A673 (cell line): ENCODE measurements at regions not wholly inside any gene's neighbourhood (a gene's known extent, or its start where the extent isn't known, plus 50 kb on each side); places are given as distances from the start of the nearest gene placed in this dataset.

Experiments
- BruUV-seq: library from RNA; stranded (reverse); fragments of 400-500 nt; replicated peaks from 2 replicates; lab custom pipeline; 2021; lab: Mats Ljungman, UMichigan
- CTCF ChIA-PET: fragments of 300-600 bp; sonication (Branson Sonifier 250); formaldehyde crosslinking; loops from one replicate; lab custom pipeline; 2022; ENCODE audit warnings: antibody characterized with exemption; lab: Charles Lee
- POLR2A ChIA-PET: fragments of 300-600 bp; sonication (Branson Sonifier 250); formaldehyde crosslinking; loops from one replicate; lab custom pipeline; 2022; ENCODE audit warnings: antibody characterized with exemption; ENCODE audit not compliant: low non-redundant PET; lab: Charles Lee
- DNase-seq: peaks from one replicate; pipeline ENCODE4 v3.0.0-alpha.2; 2015; ENCODE audit warnings: low spot score
- H3K27ac ChIP-seq: fragments of 200-600 bp; sonication (generic); 2 replicates; pipeline ENCODE4 v1.5.1; 2016; ENCODE audit warnings: mixed run types, low read depth, mild to moderate bottlenecking, mixed read lengths, antibody characterized with exemption, low read length; ENCODE audit not compliant: poor library complexity, severe bottlenecking
- H3K27me3 ChIP-seq: fragments of 200-600 bp; sonication (generic); replicated peaks from 2 replicates; pipeline ENCODE4 v1.6.1; 2017; ENCODE audit warnings: mixed run types, low read depth, mild to moderate bottlenecking, mixed read lengths, antibody characterized with exemption, low read length; ENCODE audit not compliant: insufficient read depth, poor library complexity
- H3K36me3 ChIP-seq: fragments of 200-600 bp; sonication (generic); 2 replicates; pipeline ENCODE4 v1.6.1; 2016; ENCODE audit warnings: mixed run types, mild to moderate bottlenecking, mixed read lengths, antibody characterized with exemption, low read length; ENCODE audit not compliant: insufficient read depth, poor library complexity, severe bottlenecking
- H3K4me1 ChIP-seq: fragments of 200-600 bp; sonication (generic); 2 replicates; pipeline ENCODE4 v1.6.1; 2017; ENCODE audit warnings: mixed run types, mild to moderate bottlenecking, mixed read lengths, antibody characterized with exemption, low read length; ENCODE audit not compliant: insufficient read depth, poor library complexity, severe bottlenecking
- H3K4me3 ChIP-seq: fragments of 200-600 bp; sonication (generic); 2 replicates; pipeline ENCODE4 v1.5.1; 2016; ENCODE audit warnings: low read depth, mixed run types, mild to moderate bottlenecking, mixed read lengths, low read length; ENCODE audit not compliant: poor library complexity, severe bottlenecking
- H3K9me3 ChIP-seq: fragments of 200-600 bp; sonication (generic); 2 replicates; pipeline ENCODE4 v1.6.1; 2016; ENCODE audit warnings: mixed run types, low read depth, mild to moderate bottlenecking, mixed read lengths, antibody characterized with exemption, low read length; ENCODE audit not compliant: poor library complexity, severe bottlenecking
- EZH2 ChIP-seq: fragments of 200-600 bp; sonication (generic); IDR thresholded peaks from 2 replicates; pipeline ENCODE4 v1.6.1; 2017; ENCODE audit warnings: borderline replicate concordance, low read depth, mild to moderate bottlenecking, mixed read lengths, antibody characterized with exemption, low read length; ENCODE audit not compliant: poor library complexity, severe bottlenecking
- intact Hi-C: fragments of 100-400 bp; cut with micrococcal nuclease; formaldehyde crosslinking; loops from one replicate; pipeline ENCODE4 v1.10.0; 2022; ENCODE audit not compliant: unreplicated experiment
- TF ChIP-seq, protein P1 (sequence below): fragments of 300-800, 200-600 bp; sonication (generic); conservative IDR thresholded peaks from 2 replicates; pipeline ENCODE4 v1.5.1; 2017; ENCODE audit warnings: low read depth, mild to moderate bottlenecking, antibody characterized with exemption, low read length, moderate library complexity, mixed read lengths

- H3K9me3 ChIP-seq = no peaks in the 10 kb centered on the region
- no peaks in the 10 kb centered on the region for H3K27me3 ChIP-seq
- H3K36me3 ChIP-seq = no peaks in the 10 kb centered on the region
- POLR2A ChIA-PET = interaction anchor here (0.6 kb wide), 1 partner anchor 101 kb away, joined by 3 read pairs; no protein-coding TSS in a partner anchor
- H3K4me3 ChIP-seq = no peak overlapping the region
- no peak overlapping the region for H3K27ac ChIP-seq
- no TSS peak for BruUV-seq
- TF ChIP-seq EZH2 = no peak
- TF ChIP-seq, protein P1, sequence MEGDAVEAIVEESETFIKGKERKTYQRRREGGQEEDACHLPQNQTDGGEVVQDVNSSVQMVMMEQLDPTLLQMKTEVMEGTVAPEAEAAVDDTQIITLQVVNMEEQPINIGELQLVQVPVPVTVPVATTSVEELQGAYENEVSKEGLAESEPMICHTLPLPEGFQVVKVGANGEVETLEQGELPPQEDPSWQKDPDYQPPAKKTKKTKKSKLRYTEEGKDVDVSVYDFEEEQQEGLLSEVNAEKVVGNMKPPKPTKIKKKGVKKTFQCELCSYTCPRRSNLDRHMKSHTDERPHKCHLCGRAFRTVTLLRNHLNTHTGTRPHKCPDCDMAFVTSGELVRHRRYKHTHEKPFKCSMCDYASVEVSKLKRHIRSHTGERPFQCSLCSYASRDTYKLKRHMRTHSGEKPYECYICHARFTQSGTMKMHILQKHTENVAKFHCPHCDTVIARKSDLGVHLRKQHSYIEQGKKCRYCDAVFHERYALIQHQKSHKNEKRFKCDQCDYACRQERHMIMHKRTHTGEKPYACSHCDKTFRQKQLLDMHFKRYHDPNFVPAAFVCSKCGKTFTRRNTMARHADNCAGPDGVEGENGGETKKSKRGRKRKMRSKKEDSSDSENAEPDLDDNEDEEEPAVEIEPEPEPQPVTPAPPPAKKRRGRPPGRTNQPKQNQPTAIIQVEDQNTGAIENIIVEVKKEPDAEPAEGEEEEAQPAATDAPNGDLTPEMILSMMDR = no peak
- intact Hi-C loops = no loop called here
- DNase-seq = no peak
- CTCF ChIA-PET = no interaction called here
- H3K4me1 ChIP-seq = no peaks in the 10 kb centered on the region
Measured at GRCh38 chr12:68521321-68521839, 89.3 kb upstream of the RAP1B start.

DNA sequence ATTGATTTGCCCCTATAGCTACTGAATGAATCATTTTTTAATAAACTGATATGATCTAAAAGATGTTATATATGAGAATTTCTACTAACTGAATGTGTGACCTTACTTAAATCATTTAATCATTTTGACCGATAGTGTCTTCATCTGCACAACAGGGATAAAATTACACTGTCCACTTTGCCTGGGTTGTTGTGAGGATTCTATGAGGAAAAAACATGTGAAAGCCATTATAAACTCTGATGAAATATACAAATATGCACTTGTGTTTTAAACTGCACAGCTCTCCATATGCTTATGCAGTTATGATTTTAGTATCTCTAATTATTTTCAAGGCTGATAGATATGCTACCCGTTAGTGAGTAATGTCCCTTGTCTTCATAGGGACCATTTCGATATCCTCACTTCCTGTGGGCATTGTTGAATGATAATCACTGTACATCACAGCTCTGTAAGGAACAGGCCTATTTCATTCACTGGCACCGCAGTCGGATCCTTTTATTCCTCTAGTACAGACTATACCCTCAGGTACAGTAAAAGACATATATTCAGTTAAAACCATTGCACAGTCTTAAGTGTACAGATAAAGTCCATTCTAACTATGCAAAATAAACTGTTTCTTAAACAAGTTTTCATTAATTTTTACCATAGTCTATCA lies 88.7 kb upstream of the RAP1B start:
- Histone ChIP-seq H3K9me3 (no peaks in the 10 kb centered on the region), H3K36me3 (no peaks in the 10 kb centered on the region), H3K27me3 (no peaks in the 10 kb centered on the region), H3K27ac (no peak overlapping the region), H3K4me3 (no peak overlapping the region), H3K4me1 (no peaks in the 10 kb centered on the region)
- no TSS peak for BruUV-seq
- CTCF ChIA-PET = no interaction called here
- POLR2A ChIA-PET = interaction anchor here (0.6 kb wide), 1 partner anchor 100 kb away, joined by 3 read pairs; no protein-coding TSS in a partner anchor
- no peak for TF ChIP-seq EZH2
- TF ChIP-seq, protein P1 = no peak
- no peak for DNase-seq
- intact Hi-C loops = no loop called here

- intact Hi-C loops = no loop called here
- Histone ChIP-seq H3K9me3 (no peaks in the 10 kb centered on the region), H3K27ac (no peak overlapping the region), H3K36me3 (no peaks in the 10 kb centered on the region), H3K27me3 (no peaks in the 10 kb centered on the region), H3K4me1 (no peaks in the 10 kb centered on the region), H3K4me3 (no peak overlapping the region)
- ChIA-PET CTCF (no interaction called here), POLR2A (no interaction called here)
- no TSS peak for BruUV-seq
- DNase-seq = no peak
- TF ChIP-seq, protein P1 = no peak
- no peak for TF ChIP-seq EZH2
Measured at GRCh38 chr12:68529466-68529865, 81.2 kb upstream of the RAP1B start.
